ENCODE measurements at regions not wholly inside any gene's neighbourhood (a gene's known extent, or its start where the extent isn't known, plus 50 kb on each side); places are given as distances from the start of the nearest gene placed in this dataset.

DNA sequence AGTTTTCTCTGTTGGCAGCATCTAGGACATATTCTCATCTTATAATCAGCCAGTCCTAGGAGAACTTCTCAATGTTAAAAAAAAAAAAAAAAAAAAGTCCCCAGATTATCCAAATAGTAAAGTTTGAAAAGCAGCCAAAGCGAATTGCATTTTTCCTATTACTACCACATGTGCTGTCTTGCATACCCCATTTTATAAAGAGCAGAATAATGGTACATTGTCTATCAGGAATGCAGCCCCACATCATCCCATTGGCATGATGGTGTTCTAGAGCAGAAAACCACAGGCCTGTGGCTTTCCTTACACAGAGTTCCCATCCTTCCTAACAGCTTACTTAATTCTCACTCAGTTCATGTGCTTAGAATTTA lies 381.6 kb downstream of the TMEM38B start:
- H3K9ac ChIP-seq, result no peak overlapping the region
- H3K27ac ChIP-seq, result no peak overlapping the region
- no peaks in the 10 kb centered on the region for H3K27me3 ChIP-seq (ENCODE audit: control insufficient read depth, insufficient read depth, low read length)
- no peaks in the 10 kb centered on the region for H3K79me2 ChIP-seq
- H3K4me1 ChIP-seq, result no peaks in the 10 kb centered on the region
- H3K4me3 ChIP-seq (ENCODE audit: low read depth, low read length), result no peak overlapping the region
- no peak overlapping the region for H2AFZ ChIP-seq
- no peaks in the 10 kb centered on the region for H3K9me3 ChIP-seq (ENCODE audit: control insufficient read depth, low read length)
- TF ChIP-seq, protein P1, sequence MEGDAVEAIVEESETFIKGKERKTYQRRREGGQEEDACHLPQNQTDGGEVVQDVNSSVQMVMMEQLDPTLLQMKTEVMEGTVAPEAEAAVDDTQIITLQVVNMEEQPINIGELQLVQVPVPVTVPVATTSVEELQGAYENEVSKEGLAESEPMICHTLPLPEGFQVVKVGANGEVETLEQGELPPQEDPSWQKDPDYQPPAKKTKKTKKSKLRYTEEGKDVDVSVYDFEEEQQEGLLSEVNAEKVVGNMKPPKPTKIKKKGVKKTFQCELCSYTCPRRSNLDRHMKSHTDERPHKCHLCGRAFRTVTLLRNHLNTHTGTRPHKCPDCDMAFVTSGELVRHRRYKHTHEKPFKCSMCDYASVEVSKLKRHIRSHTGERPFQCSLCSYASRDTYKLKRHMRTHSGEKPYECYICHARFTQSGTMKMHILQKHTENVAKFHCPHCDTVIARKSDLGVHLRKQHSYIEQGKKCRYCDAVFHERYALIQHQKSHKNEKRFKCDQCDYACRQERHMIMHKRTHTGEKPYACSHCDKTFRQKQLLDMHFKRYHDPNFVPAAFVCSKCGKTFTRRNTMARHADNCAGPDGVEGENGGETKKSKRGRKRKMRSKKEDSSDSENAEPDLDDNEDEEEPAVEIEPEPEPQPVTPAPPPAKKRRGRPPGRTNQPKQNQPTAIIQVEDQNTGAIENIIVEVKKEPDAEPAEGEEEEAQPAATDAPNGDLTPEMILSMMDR (IDR thresholded peaks at IDR 0.05), result no peak
- no peak overlapping the region for H3K4me2 ChIP-seq (ENCODE audit: low read length)
- no peaks in the 10 kb centered on the region for H3K36me3 ChIP-seq (ENCODE audit: control insufficient read depth, insufficient read depth, low read length)

GRCh38 chr9:106076711-106077110 lies 382.4 kb downstream of the TMEM38B start:
- Histone ChIP-seq H3K9ac (no peak overlapping the region), H3K27me3 (ENCODE audit: control insufficient read depth, insufficient read depth, low read length) (no peaks in the 10 kb centered on the region), H2AFZ (no peak overlapping the region), H3K4me1 (no peaks in the 10 kb centered on the region), H3K27ac (no peak overlapping the region), H3K79me2 (no peaks in the 10 kb centered on the region), H3K4me2 (ENCODE audit: low read length) (no peak overlapping the region), H3K4me3 (ENCODE audit: low read depth, low read length) (no peak overlapping the region), H3K36me3 (ENCODE audit: control insufficient read depth, insufficient read depth, low read length) (no peaks in the 10 kb centered on the region), H3K9me3 (ENCODE audit: control insufficient read depth, low read length) (no peaks in the 10 kb centered on the region)
- TF ChIP-seq, protein P1 (IDR thresholded peaks at IDR 0.05), result no peak

DNA sequence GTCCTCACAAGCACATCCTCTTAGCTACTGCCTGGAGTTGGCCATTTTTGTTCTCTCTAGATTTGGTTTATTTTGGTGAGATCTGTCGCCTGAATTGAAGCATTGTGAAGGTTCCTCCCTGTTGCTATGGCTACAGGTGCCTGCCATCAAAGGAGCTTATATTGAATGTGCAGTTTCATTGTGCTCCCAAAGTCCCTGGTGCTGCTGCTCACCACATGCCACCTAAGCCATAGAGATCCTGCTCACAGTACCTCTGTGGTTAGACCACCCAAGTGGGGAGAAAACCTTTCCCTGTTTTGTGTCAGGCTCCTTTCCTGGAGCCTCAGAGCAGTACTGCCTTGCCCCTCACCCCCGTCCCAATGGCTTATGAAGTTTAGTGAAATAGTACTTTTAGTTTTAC lies 383.4 kb downstream of the TMEM38B start:
- Histone ChIP-seq H3K4me3 (ENCODE audit: low read depth, low read length) (no peak overlapping the region), H3K4me2 (ENCODE audit: low read length) (no peak overlapping the region), H2AFZ (no peak overlapping the region), H3K9me3 (ENCODE audit: control insufficient read depth, low read length) (no peaks in the 10 kb centered on the region), H3K4me1 (no peaks in the 10 kb centered on the region), H3K27ac (no peak overlapping the region), H3K36me3 (ENCODE audit: control insufficient read depth, insufficient read depth, low read length) (no peaks in the 10 kb centered on the region), H3K9ac (no peak overlapping the region), H3K27me3 (ENCODE audit: control insufficient read depth, insufficient read depth, low read length) (no peaks in the 10 kb centered on the region), H3K79me2 (no peaks in the 10 kb centered on the region)
- TF ChIP-seq, protein P1 (IDR thresholded peaks at IDR 0.05), result no peak

- Histone ChIP-seq H3K9ac (no peak overlapping the region), H3K36me3 (ENCODE audit: control insufficient read depth, insufficient read depth, low read length) (no peaks in the 10 kb centered on the region), H2AFZ (no peak overlapping the region), H3K9me3 (ENCODE audit: control insufficient read depth, low read length) (no peaks in the 10 kb centered on the region), H3K4me2 (ENCODE audit: low read length) (no peak overlapping the region), H3K4me1 (no peaks in the 10 kb centered on the region), H3K4me3 (ENCODE audit: low read depth, low read length) (no peak overlapping the region), H3K27me3 (ENCODE audit: control insufficient read depth, insufficient read depth, low read length) (no peaks in the 10 kb centered on the region), H3K79me2 (no peaks in the 10 kb centered on the region), H3K27ac (no peak overlapping the region)
- TF ChIP-seq, protein P1 (IDR thresholded peaks at IDR 0.05), result no peak
These were observed 388.3 kb downstream of the TMEM38B start for GRCh38 chr9:106082621-106083020.

DNA sequence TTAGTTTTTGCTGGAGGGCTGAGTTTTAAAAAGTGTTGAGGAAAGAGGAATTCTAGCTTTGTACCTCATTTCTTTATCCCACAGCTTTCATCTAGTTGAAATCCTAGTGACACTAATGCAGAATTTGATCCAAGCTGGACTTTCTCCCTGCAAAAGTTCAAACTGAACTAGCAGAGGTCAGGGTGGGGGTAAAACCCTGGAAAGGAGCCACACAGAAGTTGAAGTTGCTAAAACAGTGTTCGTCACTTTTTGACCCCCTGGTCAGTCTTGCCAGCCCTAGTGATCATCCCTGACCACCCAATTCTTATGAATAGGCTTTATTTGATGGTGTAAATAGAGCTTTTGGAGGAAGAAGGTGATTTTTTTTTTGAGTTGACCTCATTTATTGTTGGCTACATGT lies 390.4 kb downstream of the TMEM38B start:
- Histone ChIP-seq H3K4me1 (no peaks in the 10 kb centered on the region), H3K27me3 (ENCODE audit: control insufficient read depth, insufficient read depth, low read length) (no peaks in the 10 kb centered on the region), H2AFZ (no peak overlapping the region), H3K9ac (no peak overlapping the region), H3K4me2 (ENCODE audit: low read length) (no peak overlapping the region), H3K9me3 (ENCODE audit: control insufficient read depth, low read length) (no peaks in the 10 kb centered on the region), H3K36me3 (ENCODE audit: control insufficient read depth, insufficient read depth, low read length) (no peaks in the 10 kb centered on the region), H3K27ac (no peak overlapping the region), H3K79me2 (no peaks in the 10 kb centered on the region), H3K4me3 (ENCODE audit: low read depth, low read length) (no peak overlapping the region)
- TF ChIP-seq, protein P1 (IDR thresholded peaks at IDR 0.05), result no peak

All from parathyroid adenoma (tissue), 2 donors.